ENCODE measurements at regions not wholly inside any gene's neighbourhood (a gene's known extent, or its start where the extent isn't known, plus 50 kb on each side); places are given as distances from the start of the nearest gene placed in this dataset.
A peak's percentile ranks its signal among the peaks of the same experiment; 100 is the strongest.

DNA sequence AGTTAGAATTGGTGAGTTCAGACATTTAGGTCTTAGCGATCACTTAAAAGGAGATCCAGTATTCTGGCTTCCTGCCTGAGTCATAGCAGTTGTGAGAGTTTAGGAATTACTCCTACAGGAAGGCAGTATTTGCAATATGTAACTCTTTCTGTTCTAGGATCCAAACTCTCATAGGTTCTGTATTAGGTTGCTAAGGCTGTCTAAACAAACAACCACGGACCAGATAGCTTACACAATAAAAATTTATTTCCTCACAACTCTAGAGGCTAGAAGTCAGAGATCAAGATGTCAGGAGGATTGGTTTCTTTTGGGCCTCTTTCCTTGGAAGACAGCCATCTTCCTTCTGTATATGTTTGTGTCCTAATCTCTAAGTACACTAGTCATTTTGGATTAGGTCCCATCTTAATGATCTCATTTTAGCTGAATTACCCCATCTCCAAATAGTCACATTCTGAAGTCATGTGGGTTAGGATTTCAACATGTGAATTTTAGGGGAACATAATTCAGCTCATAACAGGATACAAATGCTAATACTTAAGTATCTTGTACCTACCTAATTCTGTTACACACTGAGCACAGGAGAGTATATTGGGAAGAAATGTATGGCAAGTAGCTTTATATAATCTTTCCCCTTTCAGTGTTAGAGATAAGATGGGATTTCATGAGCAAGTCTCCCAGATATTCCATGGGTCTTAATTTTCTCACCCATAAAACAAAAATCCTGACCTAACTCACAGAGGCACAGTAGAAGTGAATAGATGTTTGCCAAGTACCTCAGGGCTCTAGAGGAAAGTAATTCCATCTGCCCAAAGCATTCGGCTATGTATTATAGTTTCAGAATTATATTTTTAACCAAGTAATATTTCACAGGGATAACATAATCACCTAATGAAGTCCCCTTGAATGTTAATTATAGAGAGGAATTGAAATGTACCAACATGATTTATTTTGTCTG is 144.4 kb downstream of the PTBP2 start:
- no peaks in the 10 kb centered on the region for H3K36me3 ChIP-seq
- H3K9me3 ChIP-seq, result peaks cover 0 to 1% (median 0%) of the 10 kb centered on the region in 3 donors
- no peak for DNase-seq
- H3K4me1 ChIP-seq, result peaks cover 0 to 21% (median 5%) of the 10 kb centered on the region in 4 donors
- H3K4me3 ChIP-seq, result no peak overlapping the region
- no peak for TF ChIP-seq CTCF (IDR thresholded peaks at IDR 0.05)
- intact Hi-C loops (cut with DNase I; ENCODE audit: low total_unique reads), result no loop called here
- peak overlapping the region; percentile 69 to 77 for H3K27ac ChIP-seq
- H3K27me3 ChIP-seq, result no peaks in the 10 kb centered on the region

- H3K9me3 ChIP-seq, result peaks cover 0 to 15% (median 0%) of the 10 kb centered on the region in 3 donors
- H3K36me3 ChIP-seq, result no peaks in the 10 kb centered on the region
- H3K27me3 ChIP-seq, result no peaks in the 10 kb centered on the region
- TF ChIP-seq CTCF (IDR thresholded peaks at IDR 0.05), result no peak
- DNase-seq, result no peak
- no peak overlapping the region for H3K27ac ChIP-seq
- no peak overlapping the region for H3K4me3 ChIP-seq
- intact Hi-C loops (cut with DNase I; ENCODE audit: low total_unique reads), result no loop called here
- no peaks in the 10 kb centered on the region for H3K4me1 ChIP-seq
Measured at GRCh38 chr1:96872757-96873156, 151.2 kb downstream of the PTBP2 start.

DNA sequence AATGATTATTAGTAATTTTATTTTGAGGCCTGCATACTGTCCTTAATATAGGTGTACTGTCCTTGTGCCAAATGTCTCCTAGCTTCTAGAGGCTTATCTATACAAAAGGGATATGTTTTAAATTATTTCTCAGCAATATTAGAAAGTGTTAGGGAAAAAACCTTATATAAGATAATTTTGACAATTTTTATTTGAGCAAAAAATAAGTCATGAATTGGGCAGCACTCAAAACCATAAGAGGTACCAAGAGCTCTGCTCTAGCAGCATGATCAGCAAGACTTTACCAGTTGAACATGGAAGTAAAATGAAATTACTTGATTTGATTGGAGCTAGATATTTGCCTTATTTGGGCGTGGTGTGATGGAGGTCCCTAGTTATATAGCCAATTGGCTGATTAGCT is 157.1 kb downstream of the PTBP2 start:
- Histone ChIP-seq H3K9me3 (peaks cover 0 to 7% (median 0%) of the 10 kb centered on the region in 3 donors), H3K27me3 (no peaks in the 10 kb centered on the region), H3K4me3 (no peak overlapping the region), H3K36me3 (no peaks in the 10 kb centered on the region), H3K27ac (no peak overlapping the region), H3K4me1 (no peaks in the 10 kb centered on the region)
- TF ChIP-seq CTCF (IDR thresholded peaks at IDR 0.05), result no peak
- no peak for DNase-seq
- intact Hi-C loops (cut with DNase I; ENCODE audit: low total_unique reads), result no loop called here

GRCh38 chr1:96880626-96881025 is 159.0 kb downstream of the PTBP2 start:
- H3K9me3 ChIP-seq, result peaks cover 0 to 7% (median 0%) of the 10 kb centered on the region in 3 donors
- intact Hi-C loops (cut with DNase I; ENCODE audit: low total_unique reads), result no loop called here

GRCh38 chr1:96882096-96882495 is 160.5 kb downstream of the PTBP2 start:
- Histone ChIP-seq H3K27ac (no peak overlapping the region), H3K4me1 (no peaks in the 10 kb centered on the region), H3K4me3 (no peak overlapping the region), H3K9me3 (peaks cover 0 to 7% (median 0%) of the 10 kb centered on the region in 3 donors), H3K27me3 (no peaks in the 10 kb centered on the region), H3K36me3 (no peaks in the 10 kb centered on the region)
- DNase-seq, result no peak
- TF ChIP-seq CTCF (IDR thresholded peaks at IDR 0.05), result no peak
- intact Hi-C loops (cut with DNase I; ENCODE audit: low total_unique reads), result no loop called here

More at GRCh38 chr1:96880626-96881025, 159.0 kb downstream of the PTBP2 start:
- Histone ChIP-seq H3K27me3 (no peaks in the 10 kb centered on the region), H3K4me1 (no peaks in the 10 kb centered on the region), H3K4me3 (no peak overlapping the region), H3K36me3 (no peaks in the 10 kb centered on the region), H3K27ac (no peak overlapping the region)
- DNase-seq, result no peak
- TF ChIP-seq CTCF (IDR thresholded peaks at IDR 0.05), result no peak
